GM12873 (cell line): ENCODE measurements at regions not wholly inside any gene's neighbourhood (a gene's known extent, or its start where the extent isn't known, plus 50 kb on each side); places are given as distances from the start of the nearest gene placed in this dataset.

Experiments
- CTCF ChIP-seq: IDR thresholded peaks from 2 replicates; pipeline ENCODE4 v1.5.1; 2012; ENCODE audit warnings: low read depth, mild to moderate bottlenecking, moderate library complexity, low read length, control low read depth; ENCODE audit not compliant: insufficient read depth; ENCODE audit errors: missing control alignments

GRCh38 chr4:181258569-181258968, 984.6 kb upstream of the TENM3 start:
- TF ChIP-seq CTCF: no peak

GRCh38 chr4:181259081-181259709, 984.0 kb upstream of the TENM3 start:
- TF ChIP-seq CTCF: no peak

GRCh38 chr4:181261279-181261678, 981.9 kb upstream of the TENM3 start:
- no peak for TF ChIP-seq CTCF

- TF ChIP-seq CTCF: no peak
Measured at GRCh38 chr4:181264893-181265292, 978.3 kb upstream of the TENM3 start.

GRCh38 chr4:181265370-181265769, 977.8 kb upstream of the TENM3 start:
- TF ChIP-seq CTCF: no peak

GRCh38 chr4:181271116-181271640, 972.0 kb upstream of the TENM3 start:
- TF ChIP-seq CTCF: no peak

- no peak for TF ChIP-seq CTCF
Measured at GRCh38 chr4:181272422-181272821, 970.8 kb upstream of the TENM3 start.

GRCh38 chr4:181278941-181279340, 964.3 kb upstream of the TENM3 start:
- no peak for TF ChIP-seq CTCF
